Left lung (tissue), 4 donors: ENCODE measurements at regions not wholly inside any gene's neighbourhood (a gene's known extent, or its start where the extent isn't known, plus 50 kb on each side); places are given as distances from the start of the nearest gene placed in this dataset.

Source experiments
- ATAC-seq: fragments of 200-7000 bp; cut with Tn5 transposase; one replicate; pipeline ENCODE4 v1.9.1; 2020; ENCODE audit warnings: moderate library complexity
- DNase-seq, 4 donors: peaks; one replicate each; pipeline ENCODE4 v3.0.0-alpha.2; 2013 to 2020
- H3K27ac ChIP-seq, 2 donors: fragments of 200-600 bp; sonication (generic) in 1 of 2; one replicate each; pipeline versions ENCODE4 v1.5.0 to v1.8.0; 2020 to 2021
- H3K27me3 ChIP-seq, 2 donors: fragments of 200-600 bp; sonication (generic) in 1 of 2; one replicate each; pipeline versions ENCODE4 v1.5.0 to v1.8.0; 2020 to 2021
- H3K36me3 ChIP-seq, 2 donors: fragments of 200-600 bp; sonication (generic) in 1 of 2; one replicate each; pipeline versions ENCODE4 v1.5.0 to v1.8.0; 2020 to 2021
- H3K4me1 ChIP-seq, 2 donors: fragments of 200-600 bp; one replicate each; pipeline ENCODE4 v1.8.0; 2021
- H3K4me3 ChIP-seq, 2 donors: fragments of 200-600 bp; sonication (generic) in 1 of 2; one replicate each; pipeline versions ENCODE4 v1.5.0 to v1.8.0; 2020 to 2021; ENCODE audit warnings: mild to moderate bottlenecking in 1 of 2
- H3K9me3 ChIP-seq, 2 donors: fragments of 200-600 bp; sonication (generic) in 1 of 2; one replicate each; pipeline versions ENCODE4 v1.5.0 to v1.8.0; 2020 to 2021
- CTCF ChIP-seq, 2 donors: fragments of 200-600 bp; sonication (generic) in 1 of 2; IDR thresholded peaks; one replicate each; pipeline versions ENCODE4 v1.5.0 to v1.8.0; 2021; ENCODE audit warnings: antibody characterized with exemption in 2 of 2
- intact Hi-C, 2 donors: fragments of 100-400 bp; cut with DNase I; formaldehyde crosslinking; loops; one replicate each; pipeline versions ENCODE4 v1.11.2 to v1.14.2; 2022
- donor health status: DM: no; HTN: yes; CAD: no.
- donor health status: DM: no; HTN: no; CAD: no.

- intact Hi-C loops = no loop called here
- Histone ChIP-seq H3K36me3 (no peaks in the 10 kb centered on the region), H3K4me1 (peaks cover 0 to 19% of the 10 kb centered on the region in 2 donors), H3K9me3 (no peaks in the 10 kb centered on the region), H3K27me3 (no peaks in the 10 kb centered on the region), H3K27ac (no peak overlapping the region), H3K4me3 (no peak overlapping the region)
- no peak for ATAC-seq
- no peak for TF ChIP-seq CTCF (IDR thresholded peaks at IDR 0.05)
- no peak for DNase-seq
Observed at GRCh38 chr1:110288111-110288510, 51.1 kb upstream of the RBM15 start.
